Keratinocyte (primary cell): ENCODE measurements at regions not wholly inside any gene's neighbourhood (a gene's known extent, or its start where the extent isn't known, plus 50 kb on each side); places are given as distances from the start of the nearest gene placed in this dataset.

Experiments
- EZH2 ChIP-seq: IDR thresholded peaks from one replicate; pipeline ENCODE4 v1.6.1; 2012; ENCODE audit warnings: inconsistent platforms, mild to moderate bottlenecking, low read length, moderate library complexity
- TF ChIP-seq, protein P1 (sequence below), 3 experiments: IDR thresholded peaks in 1 of 3; conservative IDR thresholded peaks in 1 of 3; optimal IDR thresholded peaks in 1 of 3; 2 replicates in 2 of 3; 3 replicates in 1 of 3; pipeline versions ENCODE3 to v1.5.1; 2011; ENCODE audit warnings: low read length in 3 of 3, mild to moderate bottlenecking in 3 of 3, moderate library complexity in 2 of 3, control low read depth in 1 of 3, inconsistent platforms in 1 of 3; ENCODE audit not compliant: insufficient read depth in 2 of 3; ENCODE audit errors: extremely low read depth in 1 of 3

DNA sequence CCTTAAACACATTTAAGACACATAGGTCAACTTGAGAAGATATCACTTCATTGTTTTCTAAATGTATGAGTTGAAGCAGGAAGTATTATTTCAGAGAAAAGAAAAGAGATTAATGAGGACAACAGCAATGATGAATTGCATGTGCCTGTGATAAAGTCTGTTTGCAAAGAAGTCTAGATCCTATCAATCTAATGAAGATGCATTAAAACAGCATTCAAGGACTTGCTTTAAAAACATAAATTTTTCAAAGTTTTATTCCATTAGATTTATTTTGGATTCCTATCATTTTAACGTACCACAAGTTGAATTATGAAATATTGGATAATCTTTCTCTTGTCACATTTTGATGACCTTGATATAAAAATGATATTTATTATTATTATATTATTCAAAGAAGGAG is 642.5 kb upstream of the CCDC54 start:
- TF ChIP-seq, protein P1, sequence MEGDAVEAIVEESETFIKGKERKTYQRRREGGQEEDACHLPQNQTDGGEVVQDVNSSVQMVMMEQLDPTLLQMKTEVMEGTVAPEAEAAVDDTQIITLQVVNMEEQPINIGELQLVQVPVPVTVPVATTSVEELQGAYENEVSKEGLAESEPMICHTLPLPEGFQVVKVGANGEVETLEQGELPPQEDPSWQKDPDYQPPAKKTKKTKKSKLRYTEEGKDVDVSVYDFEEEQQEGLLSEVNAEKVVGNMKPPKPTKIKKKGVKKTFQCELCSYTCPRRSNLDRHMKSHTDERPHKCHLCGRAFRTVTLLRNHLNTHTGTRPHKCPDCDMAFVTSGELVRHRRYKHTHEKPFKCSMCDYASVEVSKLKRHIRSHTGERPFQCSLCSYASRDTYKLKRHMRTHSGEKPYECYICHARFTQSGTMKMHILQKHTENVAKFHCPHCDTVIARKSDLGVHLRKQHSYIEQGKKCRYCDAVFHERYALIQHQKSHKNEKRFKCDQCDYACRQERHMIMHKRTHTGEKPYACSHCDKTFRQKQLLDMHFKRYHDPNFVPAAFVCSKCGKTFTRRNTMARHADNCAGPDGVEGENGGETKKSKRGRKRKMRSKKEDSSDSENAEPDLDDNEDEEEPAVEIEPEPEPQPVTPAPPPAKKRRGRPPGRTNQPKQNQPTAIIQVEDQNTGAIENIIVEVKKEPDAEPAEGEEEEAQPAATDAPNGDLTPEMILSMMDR (optimal IDR thresholded peaks at IDR 0.05 in 1 of 3, IDR thresholded peaks at IDR 0.05 in 1 of 3, conservative IDR thresholded peaks at IDR 0.05 in 1 of 3; ENCODE audit: extremely low read depth in 1 of 3, insufficient read depth in 2 of 3, low read length in 3 of 3) = no peak
- TF ChIP-seq EZH2 = no peak
